Right kidney (tissue), 1 donor: ENCODE measurements at regions not wholly inside any gene's neighbourhood (a gene's known extent, or its start where the extent isn't known, plus 50 kb on each side); places are given as distances from the start of the nearest gene placed in this dataset.
"Not testable (repeated sequence)": the region's sequence is repeated elsewhere in the genome, so short reads cannot be mapped to it uniquely, and the experiment has no call there.

Experiments
- DNase-seq: peaks from one replicate; pipeline ENCODE4 v3.0.0-alpha.2; 2016

DNA sequence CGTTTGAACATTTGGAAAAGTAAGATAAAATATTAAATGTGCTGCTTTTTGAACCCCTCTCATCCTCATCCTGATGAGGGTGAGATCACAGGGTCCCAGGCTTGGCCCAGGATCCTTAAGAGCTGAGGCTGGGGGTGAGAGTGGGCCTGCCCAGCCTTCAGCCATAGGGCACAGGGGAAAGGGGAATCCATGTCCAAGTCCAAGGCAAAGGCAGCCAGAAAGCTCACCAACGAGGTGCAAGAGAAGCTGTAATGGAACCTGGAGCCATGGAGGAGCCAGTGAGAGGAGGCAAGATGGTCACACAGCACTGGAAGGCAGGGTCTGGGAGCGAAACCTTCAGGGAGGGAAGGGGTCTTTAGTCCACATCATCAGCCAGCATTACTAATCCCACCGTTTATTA, 191.9 kb downstream of the RRAGC start:
- DNase-seq, result no peak

DNA sequence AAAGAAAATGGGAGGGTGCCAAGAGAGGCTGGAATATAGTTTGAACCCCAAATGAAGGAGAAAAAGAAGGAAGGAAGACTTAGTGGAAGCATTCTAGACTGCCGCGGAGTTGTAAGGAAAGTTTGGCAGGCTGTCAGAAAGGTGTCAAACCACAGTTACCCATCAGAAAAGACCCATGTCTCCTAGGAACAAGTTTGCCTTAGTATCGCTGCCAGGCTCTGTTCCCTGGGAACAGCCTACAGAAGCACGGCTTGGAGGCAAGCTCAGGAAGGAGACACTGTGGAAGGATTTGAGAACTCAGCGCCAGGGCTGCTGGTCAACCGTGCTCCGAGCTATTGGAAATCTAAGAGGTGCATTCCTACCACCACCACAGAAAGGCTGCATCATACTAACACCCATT, 197.4 kb downstream of the RRAGC start:
- no peak for DNase-seq

DNA sequence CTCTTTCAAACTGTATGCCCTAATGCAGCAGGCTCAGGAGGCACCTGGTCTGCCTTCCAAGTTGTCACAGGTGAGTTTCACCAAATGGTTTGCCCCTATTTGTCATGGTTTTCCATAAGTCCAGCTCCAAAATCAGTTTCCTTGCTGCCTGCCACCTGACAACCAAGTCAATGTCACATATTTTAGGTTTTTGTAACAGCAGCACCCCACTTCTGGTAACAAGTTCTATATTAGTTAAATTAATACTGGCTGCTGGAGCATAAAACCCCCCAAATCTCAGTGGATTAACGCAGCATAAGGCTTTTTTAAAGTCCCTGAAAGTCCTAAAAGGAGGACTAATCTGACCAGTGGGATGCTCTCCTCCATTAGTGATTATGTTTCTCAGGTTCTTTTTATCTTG, 200.7 kb downstream of the RRAGC start:
- no peak for DNase-seq

DNA sequence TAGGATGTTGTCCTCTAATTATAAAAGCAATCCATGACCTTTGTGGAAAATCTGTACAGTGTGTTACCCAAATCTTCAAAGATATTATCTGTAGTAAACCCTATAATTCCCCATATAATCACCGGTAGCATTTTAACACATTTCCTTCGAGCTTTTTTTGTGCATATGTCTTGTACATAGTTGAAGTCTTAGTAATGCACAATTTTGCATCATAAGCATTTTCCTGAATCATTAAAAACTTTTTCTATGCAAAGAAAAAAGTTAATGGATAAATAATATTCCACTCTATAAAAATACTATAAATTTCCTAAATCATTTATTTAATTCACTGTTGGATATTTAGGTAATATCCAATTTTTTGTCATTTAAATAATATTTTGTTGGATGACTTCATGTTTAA, 201.7 kb downstream of the RRAGC start:
- DNase-seq, result no peak

DNA sequence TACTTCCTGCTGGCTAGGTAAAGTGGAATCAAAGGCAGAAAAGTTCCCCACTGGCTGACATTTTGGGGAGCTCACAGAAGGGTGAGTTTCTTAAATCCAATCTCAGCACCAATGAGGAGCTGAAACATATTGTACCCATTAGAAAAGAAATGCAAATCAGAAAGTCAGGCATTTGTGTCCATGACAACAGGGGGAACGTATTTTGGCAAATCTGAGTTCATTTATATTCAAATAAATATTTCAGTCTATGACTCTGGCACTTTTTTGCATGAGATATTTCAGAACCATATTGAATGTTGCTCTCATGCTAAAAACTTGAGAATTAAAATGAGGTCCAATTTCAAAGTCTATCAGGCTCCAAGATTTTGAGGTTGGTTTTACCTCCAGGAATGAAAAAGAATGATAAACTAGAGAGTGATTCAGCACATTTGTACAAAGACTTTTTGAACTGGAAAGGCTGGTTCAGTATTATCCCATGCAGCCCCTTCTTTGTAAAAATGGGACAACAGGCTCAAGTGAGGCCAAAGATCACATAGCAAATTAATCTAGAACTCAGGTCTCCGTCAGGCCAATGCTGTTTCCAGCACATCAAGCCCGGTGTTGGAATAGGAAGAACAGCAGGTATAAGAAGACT, 202.2 kb downstream of the RRAGC start:
- no peak for DNase-seq

DNA sequence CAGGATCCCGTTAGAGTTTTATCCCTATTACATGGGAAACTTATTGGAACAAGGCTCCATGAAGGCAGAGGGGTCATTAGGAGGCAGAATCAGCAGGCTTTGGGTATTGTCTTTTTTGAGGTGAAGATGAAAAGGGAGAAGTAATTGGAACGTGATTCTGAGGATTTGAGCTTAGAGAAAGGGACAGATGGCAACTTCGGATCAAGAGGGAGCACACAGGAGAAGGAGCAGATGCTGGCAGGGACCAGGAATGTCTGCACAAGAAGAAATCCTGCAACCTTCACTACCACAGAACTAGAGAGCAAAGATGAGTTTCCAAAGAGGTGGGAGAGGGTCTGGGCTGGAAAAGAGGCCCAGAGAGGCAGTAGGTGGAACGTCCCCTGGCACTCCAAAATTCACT, 202.8 kb downstream of the RRAGC start:
- no peak for DNase-seq

DNA sequence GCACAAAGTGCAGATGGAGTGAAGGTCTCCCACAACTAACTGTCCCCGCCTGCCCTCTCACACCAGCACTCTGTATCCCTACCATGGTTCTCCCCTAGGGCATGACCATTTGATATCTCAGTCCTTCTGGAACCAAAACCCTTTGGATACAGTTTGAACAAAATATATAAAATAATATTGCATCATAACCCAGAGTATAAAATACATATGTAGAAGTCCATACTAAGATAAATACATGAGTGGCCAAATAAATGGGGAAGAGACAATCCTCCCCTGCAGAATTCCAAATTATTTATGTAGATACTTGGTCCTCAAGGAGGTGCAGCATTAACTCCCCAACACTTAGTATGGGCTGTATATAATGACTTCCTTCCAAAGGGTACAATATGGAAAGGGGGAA, 207.4 kb downstream of the RRAGC start:
- no peak for DNase-seq

DNA sequence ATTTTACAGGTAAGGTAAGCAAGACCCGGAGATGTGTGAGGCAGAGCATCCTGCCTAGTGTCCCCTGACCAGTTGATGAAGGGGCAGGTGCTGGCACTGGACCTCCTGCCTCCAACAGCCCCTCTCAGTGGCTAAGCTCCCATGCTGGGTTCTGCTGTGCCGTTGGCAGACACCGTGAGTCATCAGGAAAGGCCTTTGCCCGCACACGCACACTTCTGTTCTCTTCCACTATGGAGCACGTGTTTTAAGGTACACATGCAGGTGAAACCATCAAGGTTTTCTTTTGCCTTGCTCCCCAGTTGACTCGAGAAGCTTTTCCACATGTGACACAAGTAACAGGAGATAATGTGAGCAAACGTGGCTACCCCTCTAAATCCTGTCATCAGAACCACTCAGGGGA, 207.9 kb downstream of the RRAGC start:
- DNase-seq, result no peak

DNA sequence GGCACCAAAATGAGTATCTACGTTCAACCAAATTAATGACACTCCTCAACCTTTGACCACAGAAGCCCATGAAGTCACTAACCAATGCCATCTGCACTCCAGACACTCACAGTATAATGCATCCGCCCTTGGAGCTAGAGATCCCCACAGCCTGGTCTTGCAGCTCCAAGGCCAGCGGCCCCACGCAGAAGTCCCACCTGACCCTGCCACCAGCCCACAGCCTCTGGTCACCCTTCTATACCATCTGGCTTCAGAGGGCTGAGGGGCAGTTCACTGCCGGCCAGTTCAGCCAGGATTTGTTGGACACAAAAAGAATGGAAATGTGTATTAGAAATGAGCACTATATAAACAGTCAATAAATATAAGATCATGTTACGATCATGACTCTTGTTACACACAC, 211.2 kb downstream of the RRAGC start:
- DNase-seq, result no peak

DNA sequence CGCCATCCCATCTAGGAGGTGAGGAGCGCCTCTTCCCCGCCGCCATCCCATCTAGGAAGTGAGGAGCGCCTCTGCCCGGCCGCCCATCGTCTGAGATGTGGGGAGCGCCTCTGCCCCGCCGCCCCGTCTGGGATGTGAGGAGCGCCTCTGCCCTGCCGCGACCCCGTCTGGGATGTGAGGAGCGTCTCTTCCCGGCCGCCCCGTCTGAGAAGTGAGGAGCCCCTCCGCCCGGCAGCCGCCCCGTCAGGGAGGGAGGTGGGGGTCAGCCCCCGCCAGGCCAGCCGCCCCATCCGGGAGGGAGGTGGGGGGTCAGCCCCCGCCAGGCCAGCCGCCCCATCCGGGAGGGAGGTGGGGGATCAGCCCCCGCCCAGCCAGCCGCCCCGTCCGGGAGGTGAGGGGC, 212.2 kb downstream of the RRAGC start:
- DNase-seq, result not testable (repeated sequence)

DNA sequence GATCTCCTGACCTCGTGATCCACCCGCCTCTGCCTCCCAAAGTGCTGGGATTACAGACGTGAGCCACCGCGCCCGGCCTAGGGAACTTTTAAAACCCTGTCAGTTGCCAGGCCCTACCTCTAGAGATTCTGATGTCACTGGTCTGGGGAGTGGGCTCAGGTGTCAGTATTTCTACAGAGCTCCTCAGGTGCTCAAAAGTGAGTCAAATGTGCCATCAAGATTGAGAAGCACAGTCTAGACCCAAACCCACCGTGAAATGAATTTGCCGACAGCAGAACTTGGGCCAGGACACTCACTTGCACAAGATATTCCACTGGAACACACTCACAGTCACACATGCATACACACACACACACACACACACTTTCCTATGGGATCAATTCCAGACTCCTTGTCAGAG, 215.5 kb downstream of the RRAGC start:
- DNase-seq, result no peak

DNA sequence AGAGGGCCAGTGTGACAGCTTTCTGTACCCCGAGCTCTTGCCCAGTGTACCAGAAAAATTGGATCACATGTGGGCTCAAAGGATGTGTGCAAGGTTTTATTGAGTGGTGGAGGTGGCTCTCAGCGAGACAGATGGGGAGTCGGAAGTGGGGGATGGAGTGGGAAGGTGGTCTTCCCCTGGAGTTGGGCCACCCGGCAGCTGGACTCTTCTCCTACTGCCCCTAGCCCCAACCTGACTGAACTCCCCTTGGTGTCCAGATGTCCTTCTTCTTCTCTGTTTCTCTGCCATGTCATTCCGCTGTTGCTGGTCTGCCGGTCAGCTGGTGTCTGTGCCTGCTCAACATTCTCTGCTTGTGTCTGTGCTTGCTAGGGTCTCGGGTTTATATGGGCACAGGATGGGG, 217.9 kb downstream of the RRAGC start:
- no peak for DNase-seq

DNA sequence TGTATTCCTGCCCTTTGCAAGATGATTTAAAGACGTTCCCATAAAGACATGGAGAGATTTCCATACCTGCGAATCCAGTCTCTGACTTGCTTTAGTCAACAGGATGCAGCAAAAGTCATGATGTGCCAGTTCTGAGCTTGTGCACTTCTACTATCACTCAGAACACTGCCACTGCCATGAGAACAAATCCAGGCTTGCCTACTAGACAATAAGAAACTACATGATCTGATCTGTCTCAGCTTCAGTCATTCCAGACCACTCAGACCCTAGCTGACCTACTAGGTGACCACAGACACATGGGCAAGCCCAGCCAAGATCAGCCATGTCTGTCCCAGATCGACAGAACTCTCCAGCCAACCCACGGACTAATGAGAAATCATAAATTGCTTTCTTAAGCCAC, 219.2 kb downstream of the RRAGC start:
- DNase-seq, result no peak

DNA sequence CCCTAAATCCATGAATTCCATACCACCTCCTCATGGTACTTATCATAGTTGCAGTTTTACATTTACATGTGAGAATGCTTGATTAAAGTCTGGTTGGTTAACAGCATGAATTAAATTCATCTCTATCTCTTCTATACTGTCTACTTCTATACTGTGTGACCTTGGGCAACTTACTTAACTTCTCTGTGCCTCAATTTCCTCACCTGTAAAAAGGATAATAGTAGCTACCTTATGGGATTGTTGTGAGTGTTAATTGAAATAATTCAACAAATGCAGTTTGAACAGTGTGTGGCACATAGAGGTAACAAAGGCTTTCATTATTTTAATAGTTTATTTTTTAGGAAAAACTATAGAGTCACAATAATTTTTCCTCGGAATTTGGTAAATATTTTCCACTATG, 231.3 kb downstream of the RRAGC start:
- DNase-seq, result no peak

DNA sequence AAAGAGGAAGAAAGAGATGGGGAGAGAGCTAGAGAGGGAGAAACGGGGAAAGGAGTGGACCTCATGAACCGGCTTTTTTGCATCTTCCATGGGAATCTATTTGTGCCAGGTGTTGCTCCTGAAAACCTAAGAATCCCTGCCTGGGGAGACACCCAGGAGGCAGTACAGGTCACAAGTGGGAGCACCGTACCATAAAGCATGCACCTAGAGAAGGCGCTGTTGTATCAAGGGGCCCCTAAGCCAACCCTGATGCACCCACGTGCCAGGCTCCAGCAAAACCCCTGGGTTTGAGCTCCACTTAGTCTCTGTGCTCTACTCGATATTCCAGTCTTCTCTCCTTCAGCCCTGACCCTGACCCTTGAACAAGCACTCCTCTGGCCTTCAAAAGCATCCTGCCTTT, 233.6 kb downstream of the RRAGC start:
- DNase-seq, result no peak

DNA sequence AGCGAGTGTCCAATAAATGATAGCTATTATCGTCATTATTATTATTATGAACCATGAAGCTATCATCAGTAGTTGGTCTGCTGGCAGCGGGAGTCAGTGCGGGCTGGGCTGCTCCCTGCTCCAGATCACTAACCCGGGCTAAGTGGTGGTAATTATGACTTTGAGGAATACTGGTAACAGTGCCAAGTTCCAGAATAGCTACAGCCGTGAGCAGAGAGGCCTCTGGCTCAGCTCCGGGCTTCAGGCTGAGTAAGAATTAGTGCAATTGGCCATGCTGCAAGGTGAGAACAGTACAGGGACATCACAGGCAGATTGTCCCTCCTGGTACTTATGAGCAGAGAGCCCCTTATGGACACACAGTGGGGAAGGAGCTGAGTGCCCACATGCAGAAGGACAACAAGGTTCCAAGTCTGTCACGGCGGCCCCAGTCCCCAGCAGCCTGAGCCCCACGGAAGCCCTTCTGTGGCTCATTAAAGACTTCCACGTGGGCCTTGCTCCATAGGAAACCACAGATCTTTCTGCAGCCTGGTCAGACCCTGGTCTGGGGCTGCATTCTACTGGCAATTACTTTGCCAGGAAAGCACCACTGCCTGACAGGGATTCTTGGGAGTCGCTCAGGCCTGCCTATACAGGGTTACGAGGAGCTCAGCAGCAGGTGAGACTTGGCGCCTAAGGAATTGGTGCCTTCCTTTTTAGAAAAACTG, 235.1 kb downstream of the RRAGC start:
- DNase-seq, result no peak

DNA sequence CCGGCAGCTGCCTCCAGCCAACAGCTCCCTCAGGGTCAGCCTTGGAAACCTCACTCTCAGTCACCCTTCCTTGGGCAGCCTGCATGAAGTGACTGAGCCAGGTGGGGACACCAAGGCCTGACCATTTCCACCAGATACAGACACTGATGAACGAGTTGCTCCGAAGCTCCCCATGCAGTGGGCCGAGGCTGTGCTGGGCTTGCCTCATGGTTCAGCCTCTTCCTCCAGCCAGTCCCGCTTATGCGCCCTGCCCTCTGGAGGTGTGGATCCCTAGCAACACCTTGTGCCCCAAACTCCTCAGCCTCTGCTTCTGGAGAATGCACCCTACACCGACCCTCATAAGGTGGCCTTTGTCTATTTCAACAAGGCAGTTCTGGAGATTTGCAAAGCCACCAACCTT, 236.0 kb downstream of the RRAGC start:
- no peak for DNase-seq

DNA sequence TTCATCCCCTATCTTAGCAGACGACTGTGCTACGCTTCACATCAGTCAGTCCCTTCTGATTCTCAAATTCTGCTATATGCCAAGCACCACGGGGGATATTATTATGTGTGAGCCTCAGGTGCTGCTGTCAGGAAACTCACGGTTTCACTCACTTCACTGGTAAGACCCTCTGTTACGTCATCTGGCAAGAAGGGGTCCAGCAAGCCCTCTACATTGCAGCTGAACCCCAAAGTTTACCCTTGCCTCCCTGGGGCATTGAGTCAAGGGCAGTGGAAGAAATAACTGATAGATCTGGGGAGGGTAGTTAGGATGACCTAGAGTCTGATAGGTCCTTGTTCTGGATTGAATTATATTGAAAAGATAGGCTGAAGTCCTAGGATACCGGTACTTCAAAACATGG, 237.4 kb downstream of the RRAGC start:
- DNase-seq, result no peak

DNA sequence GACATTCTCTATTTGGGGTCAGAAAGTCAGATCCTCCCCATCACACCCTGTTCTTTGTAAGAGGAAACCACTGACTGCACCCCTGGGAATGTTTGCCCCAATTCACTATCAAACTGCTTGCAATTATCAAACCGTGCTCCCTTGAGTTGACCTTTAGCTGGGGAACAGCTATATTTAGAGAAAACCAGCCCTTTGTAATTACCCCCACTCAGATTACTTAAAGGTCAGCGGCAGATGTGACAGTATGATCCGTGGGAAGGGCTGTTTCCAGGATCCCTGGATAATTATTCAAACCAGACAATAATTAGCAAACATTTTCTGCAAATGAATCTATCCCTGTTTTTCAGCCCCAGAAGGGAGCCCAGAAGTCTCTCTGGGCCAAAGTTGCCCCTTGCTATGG, 242.7 kb downstream of the RRAGC start:
- no peak for DNase-seq

DNA sequence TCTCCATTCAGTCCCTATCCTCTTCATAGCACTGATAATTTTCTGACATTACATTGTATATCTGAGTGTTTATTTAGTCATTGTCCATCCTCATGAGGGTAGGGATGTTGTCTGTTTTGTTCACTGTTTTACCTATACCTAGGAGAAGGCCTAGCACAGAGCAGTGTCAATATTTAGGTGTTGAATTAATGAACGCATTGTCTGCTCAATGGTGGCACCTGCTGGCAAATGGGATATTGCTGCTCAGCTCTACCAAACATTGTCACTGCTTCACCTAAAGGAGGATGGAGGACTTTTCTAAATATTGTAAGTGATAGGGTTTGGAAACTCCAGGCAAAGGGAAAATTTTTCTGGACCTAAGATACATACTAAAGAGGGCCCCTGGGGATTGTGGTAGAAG, 243.9 kb downstream of the RRAGC start:
- no peak for DNase-seq

DNA sequence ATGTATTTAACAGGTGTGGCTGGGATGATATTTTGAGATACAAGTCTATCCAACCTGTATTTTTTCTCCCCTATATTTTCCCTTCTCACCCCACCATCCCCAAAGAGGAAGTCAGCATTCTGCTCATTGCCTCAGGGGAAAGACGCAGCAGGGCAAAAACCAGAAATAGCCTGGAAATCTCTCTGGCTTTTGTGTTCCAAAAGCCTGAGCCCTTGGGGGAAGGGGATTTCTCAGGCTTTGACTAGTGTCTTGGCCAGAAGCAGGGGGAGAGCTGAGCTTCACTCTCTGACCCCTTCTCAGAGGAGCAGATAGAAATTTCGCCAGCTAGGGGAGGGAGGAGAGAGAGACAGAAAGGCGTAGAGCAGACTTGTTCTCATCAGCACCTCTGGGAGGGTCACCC, 244.7 kb downstream of the RRAGC start:
- no peak for DNase-seq

DNA sequence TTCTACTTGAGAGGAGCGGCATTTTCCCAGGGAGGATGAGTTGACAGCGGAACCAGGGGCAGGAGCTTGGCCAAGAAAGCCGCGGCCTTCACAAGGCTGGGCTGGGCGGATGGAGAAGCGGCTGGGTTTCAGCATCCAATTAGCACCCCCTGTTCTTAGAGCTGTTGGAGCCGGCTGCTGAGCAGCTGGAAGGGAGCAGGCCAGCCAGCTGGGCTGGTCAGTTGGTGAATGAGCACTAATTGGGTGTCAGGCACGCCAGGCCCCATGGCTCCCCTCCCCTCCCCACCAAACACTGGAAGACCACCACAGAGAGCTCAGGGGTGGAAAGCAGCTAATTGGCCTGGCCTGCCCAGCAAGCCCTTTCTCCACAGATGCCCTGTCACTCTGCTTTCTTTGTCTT, 245.6 kb downstream of the RRAGC start:
- no peak for DNase-seq

DNA sequence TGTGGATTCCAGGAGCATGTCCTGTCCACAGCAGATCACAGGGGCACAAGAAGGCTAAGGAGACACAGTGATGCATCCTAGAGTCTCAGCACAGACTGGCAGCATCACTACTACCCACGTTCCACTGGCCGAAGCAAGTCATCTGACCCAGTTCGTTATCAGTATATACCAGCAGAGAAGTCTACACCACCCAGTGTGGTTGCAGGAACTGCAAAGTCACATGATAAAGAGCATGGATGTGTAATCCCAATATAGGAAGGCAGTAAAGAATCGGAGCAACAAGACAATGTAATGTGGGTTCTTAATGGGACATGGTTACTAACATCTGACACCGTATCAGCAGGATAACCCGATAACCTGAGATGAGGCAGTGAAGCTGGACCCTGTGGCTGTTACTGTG, 246.6 kb downstream of the RRAGC start:
- DNase-seq, result no peak

DNA sequence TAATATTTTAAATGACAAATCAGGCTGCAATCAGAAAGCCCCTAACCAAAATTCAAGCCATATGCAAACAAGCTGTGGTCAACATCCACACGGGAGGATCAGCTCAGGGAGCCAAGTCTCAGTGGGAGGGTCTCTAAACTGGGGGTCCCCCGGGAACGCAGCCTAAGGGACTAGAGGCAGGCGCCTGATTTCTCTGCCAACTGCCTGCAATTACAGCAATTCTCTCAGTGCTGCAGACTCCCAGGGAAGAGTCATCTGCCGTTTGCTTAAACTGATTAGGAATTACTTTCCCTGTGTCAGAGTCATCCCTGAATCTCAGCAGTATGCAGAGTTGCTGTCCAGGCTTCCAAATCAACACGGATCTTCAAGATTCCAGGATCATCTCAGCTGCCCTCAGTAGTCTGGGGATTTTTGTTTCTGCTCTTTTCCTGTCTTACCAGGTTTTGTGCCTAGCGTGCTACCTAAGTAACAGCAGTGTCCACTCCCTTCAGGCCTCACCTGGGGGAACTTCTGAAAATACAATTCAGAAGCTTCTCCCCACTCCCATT, 247.8 kb downstream of the RRAGC start:
- DNase-seq, result no peak
